ENCODE measurements at regions not wholly inside any gene's neighbourhood (a gene's known extent, or its start where the extent isn't known, plus 50 kb on each side); places are given as distances from the start of the nearest gene placed in this dataset.

- TF ChIP-seq POLR2A (IDR thresholded peaks at IDR 0.05), result no peak
- no peak for TF ChIP-seq CTCF (IDR thresholded peaks at IDR 0.05)
Observed at GRCh38 chr5:119829341-119829740, 200.0 kb downstream of the FAM170A start.
